Ovary (tissue), 7 donors: ENCODE measurements at regions not wholly inside any gene's neighbourhood (a gene's known extent, or its start where the extent isn't known, plus 50 kb on each side); places are given as distances from the start of the nearest gene placed in this dataset.

Experiments used
- DNase-seq, 5 donors: peaks; one replicate each; pipeline ENCODE4 v3.0.0-alpha.2; 2019 to 2020
- H3K27ac ChIP-seq, 2 donors: fragments of 200-600 bp; one replicate each; pipeline versions ENCODE4 v1.5.1 to v1.8.0; 2019 to 2022
- H3K27me3 ChIP-seq: fragments of 200-600 bp; one replicate; pipeline ENCODE4 v1.8.0; 2022
- H3K36me3 ChIP-seq: fragments of 200-600 bp; sonication (generic); one replicate; pipeline ENCODE4 v1.5.1; 2019
- H3K4me1 ChIP-seq: one replicate; pipeline ENCODE4 v1.8.1; 2013; ENCODE audit warnings: mild to moderate bottlenecking, moderate library complexity; ENCODE audit not compliant: insufficient read depth
- H3K4me3 ChIP-seq: fragments of 200-600 bp; sonication (generic); one replicate; pipeline ENCODE4 v1.5.1; 2017
- H3K9me3 ChIP-seq, 2 donors: fragments of 200-600 bp in 1 of 2; sonication (generic) in 1 of 2; one replicate each; pipeline versions ENCODE4 v1.5.1 to v1.8.1; 2013 to 2019; ENCODE audit warnings: mild to moderate bottlenecking in 1 of 2, moderate library complexity in 1 of 2
- CTCF ChIP-seq, 3 donors: fragments of 450-650 bp in 2 of 3; fragments of 200-600 bp in 1 of 3; IDR thresholded peaks; one replicate each; pipeline versions ENCODE4 v1.5.1 to v1.8.0; 2016 to 2022; ENCODE audit warnings: antibody characterized with exemption in 3 of 3, mild to moderate bottlenecking in 1 of 3
- EP300 ChIP-seq: sonication (generic); formaldehyde crosslinking; IDR thresholded peaks from one replicate; pipeline ENCODE4 v1.6.1; 2017; ENCODE audit warnings: antibody characterized with exemption
- POLR2A ChIP-seq: fragments of 450-650 bp; IDR thresholded peaks from one replicate; pipeline ENCODE4 v1.6.1; 2017; ENCODE audit warnings: antibody characterized with exemption, mild to moderate bottlenecking, moderate library complexity
- WGBS, 3 donors: extraction: QIAGEN DNeasy Blood & Tissue Kit in 1 of 3; methylation state at CpG; one replicate each; pipeline versions ENCODE4 v1.1.5 to v1.1.7; 2013 to 2017; 5-methylcytosine and 5-hydroxymethylcytosine counted together
- intact Hi-C, 4 donors: fragments of 100-400 bp; cut with DNase I; formaldehyde crosslinking; loops; one replicate each; pipeline versions ENCODE4 v1.11.0 to v1.15.1; 2022 to 2023
- donor health status: DM: no; HTN: no; CAD: no; lungs with moderate emphysema.
- donor health status: DM: no; HTN: no; CAD: no.
- donor health status: Bipolar disorder and iron deficiency.
- donor health status: DM: no; HTN: no; CAD: no.
- donor health status: DM: yes; HTN: yes; CAD: no.

GRCh38 chr3:72144773-72145505, 360.0 kb upstream of the PROK2 start:
- TF ChIP-seq EP300 (no peak), CTCF (IDR thresholded peaks at IDR 0.05) (no peak)
- no peaks in the 10 kb centered on the region for H3K9me3 ChIP-seq
- 69 to 78% (median 70%) methylated on average over 10 of the region's 10 CpGs for WGBS, 3 donors
- H3K27me3 ChIP-seq: no peaks in the 10 kb centered on the region
- no peak for DNase-seq
- H3K27ac ChIP-seq: no peak overlapping the region
- no peak overlapping the region for H3K4me3 ChIP-seq
- no peaks in the 10 kb centered on the region for H3K36me3 ChIP-seq
- no peaks in the 10 kb centered on the region for H3K4me1 ChIP-seq
- intact Hi-C loops: no loop called here

GRCh38 chr3:72143966-72144717, 359.2 kb upstream of the PROK2 start:
- Histone ChIP-seq H3K27me3 (no peaks in the 10 kb centered on the region), H3K9me3 (no peaks in the 10 kb centered on the region), H3K27ac (no peak overlapping the region), H3K4me1 (no peaks in the 10 kb centered on the region), H3K36me3 (no peaks in the 10 kb centered on the region), H3K4me3 (no peak overlapping the region)
- intact Hi-C loops: no loop called here
- DNase-seq: no peak
- WGBS, 3 donors: 66 to 72% (median 68%) methylated on average over 6 of the region's 6 CpGs
- TF ChIP-seq POLR2A (no peak), EP300 (no peak), CTCF (IDR thresholded peaks at IDR 0.05) (no peak)

- H3K27me3 ChIP-seq: no peaks in the 10 kb centered on the region
- TF ChIP-seq POLR2A (no peak), CTCF (IDR thresholded peaks at IDR 0.05) (no peak), EP300 (no peak)
- intact Hi-C loops: no loop called here
- no peak overlapping the region for H3K27ac ChIP-seq
- H3K4me1 ChIP-seq: no peaks in the 10 kb centered on the region
- no peaks in the 10 kb centered on the region for H3K36me3 ChIP-seq
- no peak overlapping the region for H3K4me3 ChIP-seq
- 89 to 95% (median 91%) methylated on average over 7 of the region's 7 CpGs for WGBS, 3 donors
- no peak for DNase-seq
- no peaks in the 10 kb centered on the region for H3K9me3 ChIP-seq
These were observed 358.4 kb upstream of the PROK2 start for GRCh38 chr3:72143322-72143721.

GRCh38 chr3:72142028-72142427, 357.1 kb upstream of the PROK2 start:
- Histone ChIP-seq H3K27me3 (no peaks in the 10 kb centered on the region), H3K9me3 (no peaks in the 10 kb centered on the region), H3K4me1 (no peaks in the 10 kb centered on the region), H3K27ac (no peak overlapping the region), H3K4me3 (no peak overlapping the region), H3K36me3 (no peaks in the 10 kb centered on the region)
- intact Hi-C loops: no loop called here
- 79 to 98% (median 92%) methylated on average over 1 of the region's 1 CpG for WGBS, 3 donors
- DNase-seq: no peak
- TF ChIP-seq EP300 (no peak), POLR2A (no peak), CTCF (IDR thresholded peaks at IDR 0.05) (no peak)
